ENCODE measurements at regions not wholly inside any gene's neighbourhood (a gene's known extent, or its start where the extent isn't known, plus 50 kb on each side); places are given as distances from the start of the nearest gene placed in this dataset.

DNA sequence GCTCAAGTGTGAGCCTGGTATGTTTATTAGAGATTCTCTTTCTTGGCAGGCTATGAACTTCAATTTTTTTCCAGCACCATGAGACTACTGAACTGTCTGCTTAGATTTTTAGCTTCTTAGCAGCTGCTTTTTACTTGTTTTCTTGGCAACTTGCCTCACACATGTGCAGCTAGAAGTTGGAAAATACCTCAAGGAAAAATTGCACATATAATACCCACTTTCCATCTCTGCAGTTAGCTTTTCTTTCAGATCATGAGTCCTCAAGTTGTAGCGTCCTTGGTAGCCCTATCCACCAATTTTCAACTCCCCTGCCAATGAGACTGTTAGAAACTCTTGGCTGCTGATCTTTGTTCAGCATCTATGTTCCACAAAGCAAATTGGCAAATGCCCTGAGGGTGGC is 302.1 kb downstream of the HRH4 start:
- TF ChIP-seq CTCF (IDR thresholded peaks at IDR 0.05; ENCODE audit: insufficient read depth, low read length, poor library complexity, severe bottlenecking) (no peak), EZH2phosphoT487 (conservative IDR thresholded peaks at IDR 0.05; ENCODE audit: low read length) (no peak)
